Stimulated activated CD8-positive, alpha-beta memory T cell treated with anti-CD3 and anti-CD28 coated beads, Interleukin-4, amount 100 ng/mL, for 4 hours (primary cell): ENCODE measurements at regions not wholly inside any gene's neighbourhood (a gene's known extent, or its start where the extent isn't known, plus 50 kb on each side); places are given as distances from the start of the nearest gene placed in this dataset.

Experiments
- DNase-seq, 2 donors: peaks; one replicate each; pipeline ENCODE4 v3.0.0-alpha.2; 2020; ENCODE audit warnings: low read depth in 2 of 2, low spot score in 1 of 2

- no peak for DNase-seq
Measured at GRCh38 chr14:31994391-31995033, 82.6 kb upstream of the ARHGAP5 start.

- no peak for DNase-seq
Measured at GRCh38 chr14:32003585-32003984, 73.5 kb upstream of the ARHGAP5 start.

- DNase-seq: no peak
Measured at GRCh38 chr14:32004300-32004699, 72.8 kb upstream of the ARHGAP5 start.

- DNase-seq: no peak
Measured at GRCh38 chr14:32005628-32006027, 71.5 kb upstream of the ARHGAP5 start.

GRCh38 chr14:32006263-32007110 lies 70.6 kb upstream of the ARHGAP5 start:
- DNase-seq: no peak

GRCh38 chr14:32007755-32008362 lies 69.2 kb upstream of the ARHGAP5 start:
- no peak for DNase-seq

GRCh38 chr14:32008602-32009193 lies 68.4 kb upstream of the ARHGAP5 start:
- DNase-seq: no peak

GRCh38 chr14:32009221-32009975 lies 67.7 kb upstream of the ARHGAP5 start:
- DNase-seq: no peak

- DNase-seq: no peak
Measured at GRCh38 chr14:32009976-32010581, 67.0 kb upstream of the ARHGAP5 start.

GRCh38 chr14:32010604-32011125 lies 66.4 kb upstream of the ARHGAP5 start:
- DNase-seq: no peak

GRCh38 chr14:32011225-32011624 lies 65.9 kb upstream of the ARHGAP5 start:
- no peak for DNase-seq

- DNase-seq: no peak
Measured at GRCh38 chr14:32012062-32012461, 65.0 kb upstream of the ARHGAP5 start.

GRCh38 chr14:32012571-32012970 lies 64.5 kb upstream of the ARHGAP5 start:
- no peak for DNase-seq

- DNase-seq: no peak
Measured at GRCh38 chr14:32013083-32013482, 64.0 kb upstream of the ARHGAP5 start.

GRCh38 chr14:32014057-32014456 lies 63.0 kb upstream of the ARHGAP5 start:
- no peak for DNase-seq

- no peak for DNase-seq
Measured at GRCh38 chr14:32014498-32014897, 62.6 kb upstream of the ARHGAP5 start.

GRCh38 chr14:32015166-32015565 lies 61.9 kb upstream of the ARHGAP5 start:
- no peak for DNase-seq

GRCh38 chr14:32017587-32017986 lies 59.5 kb upstream of the ARHGAP5 start:
- DNase-seq: no peak

- no peak for DNase-seq
Measured at GRCh38 chr14:32018391-32019092, 58.6 kb upstream of the ARHGAP5 start.

- DNase-seq: no peak
Measured at GRCh38 chr14:32019276-32019675, 57.8 kb upstream of the ARHGAP5 start.
